Stimulated activated naive CD4-positive, alpha-beta T cell (primary cell): ENCODE measurements at regions not wholly inside any gene's neighbourhood (a gene's known extent, or its start where the extent isn't known, plus 50 kb on each side); places are given as distances from the start of the nearest gene placed in this dataset.
A peak's percentile ranks its signal among the peaks of the same experiment; 100 is the strongest.
"Not testable (repeated sequence)": the region's sequence is repeated elsewhere in the genome, so short reads cannot be mapped to it uniquely, and the experiment has no call there.

Experiments used
- DNase-seq, 6 experiments: peaks; one replicate each; lab custom pipeline; 2025; lab: John Stamatoyannopoulos, UW

DNA sequence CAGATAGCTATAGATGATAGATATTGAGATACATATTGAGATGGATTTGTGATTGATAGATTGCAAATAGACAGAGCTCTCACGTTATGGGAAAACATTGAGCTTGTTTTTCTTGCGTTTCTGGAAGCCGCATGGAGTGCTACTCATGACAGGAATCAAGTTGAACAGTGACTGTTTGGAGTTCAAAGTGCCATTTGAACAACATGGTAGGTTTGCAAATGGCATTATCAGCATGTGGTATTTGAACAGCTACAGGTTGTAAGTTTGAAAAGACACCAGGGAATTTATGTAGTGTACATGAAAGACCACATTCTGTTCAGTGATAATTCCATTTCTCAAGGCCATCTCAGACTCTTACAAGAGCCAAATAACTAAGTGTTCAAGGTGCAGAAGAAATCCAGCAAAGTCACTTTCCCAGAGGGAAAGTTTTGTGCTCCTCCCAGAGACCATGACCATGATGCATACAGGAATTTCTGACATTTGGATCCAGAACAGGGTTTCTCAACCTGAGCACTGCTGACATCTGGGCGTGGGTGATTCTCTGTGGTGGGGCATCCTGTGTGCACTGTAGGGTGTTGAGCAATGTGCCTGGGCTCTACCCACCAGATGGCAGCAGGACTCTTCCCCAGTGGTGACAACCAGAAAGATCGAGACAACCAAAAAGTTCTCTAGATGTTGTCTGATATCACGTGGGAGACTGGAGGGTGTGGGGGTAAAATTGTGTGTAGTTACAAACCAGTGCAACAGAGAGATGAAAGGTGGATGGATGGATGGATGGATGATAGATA is 399.1 kb upstream of the AMELY start:
- DNase-seq: peak in 3 of 6 experiments; percentile 54 to 61 (median 60)

DNA sequence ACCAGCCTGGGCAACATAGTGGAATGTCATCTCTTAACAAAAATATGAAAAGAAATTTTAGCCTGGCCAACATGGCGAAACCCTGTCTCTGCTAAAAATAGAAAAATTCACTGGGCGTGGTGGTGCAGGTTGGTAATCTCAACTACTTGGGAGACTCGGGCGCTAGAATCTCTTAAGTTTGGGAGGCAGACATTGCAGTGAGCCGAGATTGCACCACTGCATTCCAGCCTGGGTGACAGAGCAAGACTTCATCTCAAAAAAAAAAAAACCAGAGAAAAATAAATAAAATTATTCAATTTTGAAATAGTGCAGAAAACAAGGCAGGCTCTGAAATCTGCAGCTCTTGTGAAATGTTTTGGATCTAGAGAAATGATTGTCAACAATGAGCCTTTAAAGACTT is 397.3 kb upstream of the AMELY start:
- DNase-seq: no peak

DNA sequence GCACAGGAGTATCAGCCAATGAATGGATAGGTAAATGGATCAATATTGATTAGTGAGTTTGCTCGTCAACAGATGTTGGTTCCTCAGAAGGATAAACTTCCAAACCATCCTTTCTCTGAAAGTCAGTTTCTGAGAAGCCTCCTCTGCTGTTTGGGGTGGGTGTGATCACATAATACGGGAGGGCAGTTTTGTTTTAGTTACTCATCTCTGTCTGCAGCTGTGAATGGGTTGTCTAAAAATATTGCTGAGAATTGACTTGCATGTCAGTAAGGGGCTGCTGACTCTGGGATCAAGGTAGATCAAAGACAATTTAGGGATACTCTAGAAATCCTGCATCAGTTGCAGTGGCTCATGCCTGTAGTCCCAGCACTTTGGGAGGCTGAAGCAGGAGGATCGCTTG is 390.8 kb upstream of the AMELY start:
- no peak for DNase-seq

DNA sequence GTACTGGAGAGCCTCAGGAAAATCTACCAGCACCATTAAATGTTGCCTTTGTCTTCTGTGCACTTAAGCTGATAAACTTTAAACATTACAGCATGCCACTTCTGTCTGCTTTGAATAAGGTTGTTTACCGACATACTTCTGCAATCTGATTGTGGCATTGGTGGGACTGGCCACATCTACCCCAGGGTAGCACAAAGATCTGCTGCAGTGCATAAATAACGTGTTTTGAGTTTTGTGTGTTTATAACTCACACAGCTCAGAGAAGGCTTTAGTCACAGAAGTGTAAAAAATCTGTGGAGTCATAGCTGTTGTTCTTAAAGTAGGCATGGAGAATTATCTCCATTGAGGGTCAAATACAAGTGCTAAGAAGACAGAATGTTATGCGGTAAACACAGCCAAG is 388.4 kb upstream of the AMELY start:
- DNase-seq: no peak

DNA sequence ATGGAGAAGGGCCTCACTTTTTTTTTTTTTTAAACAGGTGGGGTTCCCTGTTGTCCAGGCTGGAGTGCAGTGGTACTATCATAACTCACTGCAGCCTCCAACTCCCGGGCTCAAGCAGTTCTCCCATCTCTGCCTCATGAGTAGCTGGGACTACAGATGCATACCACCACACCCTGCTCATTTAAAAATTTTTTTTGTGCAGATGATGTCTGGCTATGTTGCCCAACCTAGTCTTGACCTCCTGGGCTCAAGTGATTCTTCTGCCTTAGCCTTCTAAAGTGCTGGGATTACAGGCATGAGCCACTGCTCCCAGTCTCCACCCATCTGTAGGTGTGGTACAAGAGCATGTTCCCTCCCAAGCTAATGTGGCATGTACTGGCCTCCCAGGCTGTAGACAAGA is 380.6 kb upstream of the AMELY start:
- no peak for DNase-seq

DNA sequence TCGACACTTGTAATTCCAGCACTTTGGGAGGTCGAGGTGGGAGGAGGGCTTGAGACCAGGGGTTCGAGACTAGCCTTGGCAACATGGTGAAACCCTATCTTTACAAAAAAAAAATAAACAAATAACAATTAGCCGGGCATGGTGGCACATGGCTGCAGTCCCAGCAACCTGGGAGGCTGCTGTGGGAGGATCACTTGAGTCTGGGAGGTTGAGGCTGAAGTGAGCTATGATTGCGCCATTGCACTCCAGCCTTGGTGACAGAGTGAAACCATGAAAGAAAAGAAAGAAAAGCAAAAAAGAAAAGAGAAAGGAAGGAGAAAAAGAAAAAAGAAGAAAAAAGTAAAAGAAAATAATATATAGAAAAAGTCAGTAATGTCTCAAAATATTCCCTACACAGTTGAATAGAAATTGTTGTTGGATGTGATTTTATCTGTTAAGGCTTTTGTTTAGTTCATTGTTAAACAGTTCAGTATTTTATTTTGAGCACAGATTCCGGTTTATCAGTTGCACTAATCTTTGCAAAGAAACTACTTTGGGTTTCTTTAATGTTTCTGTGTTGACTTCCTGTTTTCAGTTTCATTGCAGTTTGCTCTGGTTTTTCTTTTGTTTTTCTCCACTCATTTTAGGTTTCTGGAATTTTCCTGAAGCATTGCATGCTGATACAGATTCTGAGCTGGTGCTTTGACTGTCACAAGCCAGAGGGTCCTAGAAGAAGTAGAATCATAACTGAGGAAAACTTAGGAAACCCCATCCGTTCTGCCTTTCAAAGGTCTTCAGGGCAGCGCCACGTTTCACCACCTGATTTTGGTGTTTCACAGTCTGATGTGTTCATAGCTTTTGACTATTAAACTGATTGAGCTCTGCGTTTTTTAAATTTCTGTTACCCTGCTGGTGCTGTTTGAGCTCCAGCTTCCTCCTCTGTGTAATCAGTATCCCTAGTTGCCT is 378.6 kb upstream of the AMELY start:
- peak in 2 of 6 experiments; percentile 0 to 42 for DNase-seq

DNA sequence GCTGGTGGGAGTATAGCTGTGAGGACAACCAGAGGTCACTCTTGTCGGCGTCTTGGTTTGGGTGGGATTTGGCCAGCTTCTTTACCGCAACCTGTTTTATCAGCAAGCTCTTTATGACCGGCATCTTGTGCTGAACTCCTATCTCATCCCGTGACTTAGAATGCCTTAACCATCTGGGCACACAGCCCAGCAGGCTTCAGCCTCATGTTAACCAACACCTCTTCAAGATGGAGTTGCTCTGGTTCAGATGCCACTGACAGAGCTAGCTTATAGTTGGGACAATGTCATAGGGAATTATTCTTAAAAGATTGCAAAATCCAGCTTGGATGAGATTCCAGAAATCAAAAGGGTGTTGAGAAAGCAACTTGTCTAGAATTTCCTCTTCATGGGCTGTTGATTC is 377.1 kb upstream of the AMELY start:
- no peak for DNase-seq

DNA sequence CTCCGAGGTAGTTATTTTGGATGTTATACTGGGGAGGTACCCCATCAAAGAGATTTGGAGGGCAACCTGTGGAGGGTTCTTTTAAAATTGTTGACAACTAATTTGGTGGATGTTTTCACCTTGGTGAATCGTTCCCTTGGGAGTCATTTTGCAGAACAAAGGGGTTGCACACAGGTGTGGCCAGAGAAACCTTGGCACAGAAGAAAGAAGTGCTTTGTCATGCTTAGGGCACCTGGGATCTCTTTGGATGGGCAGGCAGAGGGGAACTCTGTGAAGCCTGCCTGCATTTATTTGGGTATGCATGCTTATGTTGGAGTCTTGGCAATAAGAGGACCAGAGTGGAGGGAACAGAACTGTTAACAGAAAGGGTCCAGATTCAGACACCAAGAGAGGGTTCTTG is 376.4 kb upstream of the AMELY start:
- DNase-seq: not testable (repeated sequence)

DNA sequence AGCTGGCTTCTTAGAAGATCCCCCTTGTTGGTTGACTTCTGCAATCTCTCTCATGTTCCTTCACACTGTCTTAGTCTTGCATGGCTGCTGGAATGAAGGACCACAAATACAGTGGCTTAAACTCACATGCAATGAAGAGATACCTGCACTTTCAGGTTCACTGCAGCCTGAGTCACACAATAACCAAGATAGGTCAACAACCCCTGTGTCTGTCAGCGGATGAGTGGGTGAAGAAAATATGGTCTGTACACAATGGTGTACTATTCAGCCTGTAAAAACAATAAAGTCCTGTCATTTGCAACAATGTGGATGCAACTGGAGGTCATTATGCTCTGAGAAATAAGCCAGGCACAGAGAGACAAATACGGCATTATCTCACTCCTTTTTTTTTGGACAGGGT is 373.8 kb upstream of the AMELY start:
- no peak for DNase-seq

DNA sequence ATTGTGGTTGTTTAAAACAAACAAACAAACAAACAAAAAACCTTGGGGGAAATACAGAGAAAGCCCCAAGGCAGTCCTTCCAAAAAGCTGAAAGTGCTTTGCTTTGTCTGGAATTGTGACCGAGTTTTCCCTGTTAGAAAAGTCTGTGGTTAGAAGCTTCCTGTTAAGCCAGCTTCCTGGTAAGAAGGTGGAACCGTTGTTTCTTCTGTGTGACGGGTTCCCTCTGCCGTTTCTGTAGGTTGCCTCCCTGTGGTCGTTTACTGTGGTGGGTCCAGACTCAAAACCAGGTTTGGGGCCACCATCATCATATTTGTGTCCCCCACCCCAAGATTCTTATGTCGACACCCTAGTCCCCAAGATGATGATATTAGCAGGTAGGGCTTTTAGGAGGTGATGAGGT is 371.4 kb upstream of the AMELY start:
- peak in 1 of 6 experiments; percentile 4 for DNase-seq

DNA sequence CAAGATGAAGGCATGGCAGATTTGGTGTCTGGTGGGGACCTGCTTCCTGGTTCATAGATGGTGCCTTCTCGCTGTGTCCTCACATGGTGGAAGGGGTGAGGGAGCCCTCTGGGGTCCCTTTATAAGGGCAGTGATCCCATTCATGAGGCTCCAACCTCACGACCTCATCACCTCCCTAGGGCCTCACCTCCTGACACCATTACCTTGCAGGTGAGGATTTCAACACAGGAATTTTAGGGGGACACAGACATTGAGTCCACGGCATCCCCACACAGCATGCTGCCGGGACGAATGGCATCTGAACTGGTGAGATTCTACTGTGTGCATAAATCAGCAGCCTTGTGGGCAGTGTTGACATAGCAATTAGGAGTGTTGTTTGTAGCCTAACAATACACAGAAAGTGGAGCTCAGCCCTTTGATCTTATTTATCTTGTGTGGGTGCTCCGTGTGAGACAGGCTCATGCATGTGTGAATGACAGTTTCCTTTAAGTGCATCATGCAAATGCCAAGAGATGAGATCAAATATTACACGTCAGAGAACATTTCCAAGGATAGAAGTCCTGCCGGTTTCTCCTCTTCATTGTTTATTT is 368.7 kb upstream of the AMELY start:
- DNase-seq: peak in 2 of 6 experiments; percentile 0

DNA sequence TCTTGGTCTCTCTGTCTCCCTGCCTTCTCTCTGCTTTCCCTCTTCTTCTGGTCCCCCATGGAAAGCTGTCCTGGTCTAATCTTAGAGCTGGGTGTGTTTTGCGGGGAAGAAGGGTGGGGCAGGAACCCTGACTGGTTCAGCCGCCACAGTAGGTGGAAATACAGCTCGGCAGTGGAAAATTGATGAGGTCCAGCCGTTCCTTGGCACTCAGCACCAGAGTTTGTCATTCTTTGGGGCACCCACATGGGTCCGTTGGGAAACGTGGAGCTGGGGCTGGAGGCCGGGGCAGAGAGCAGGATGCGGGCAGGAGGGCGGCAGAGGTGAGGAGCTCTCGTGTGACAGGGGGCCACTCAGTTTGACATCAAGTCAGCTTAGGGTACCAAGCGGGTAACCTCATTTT is 364.2 kb upstream of the AMELY start:
- DNase-seq: no peak

DNA sequence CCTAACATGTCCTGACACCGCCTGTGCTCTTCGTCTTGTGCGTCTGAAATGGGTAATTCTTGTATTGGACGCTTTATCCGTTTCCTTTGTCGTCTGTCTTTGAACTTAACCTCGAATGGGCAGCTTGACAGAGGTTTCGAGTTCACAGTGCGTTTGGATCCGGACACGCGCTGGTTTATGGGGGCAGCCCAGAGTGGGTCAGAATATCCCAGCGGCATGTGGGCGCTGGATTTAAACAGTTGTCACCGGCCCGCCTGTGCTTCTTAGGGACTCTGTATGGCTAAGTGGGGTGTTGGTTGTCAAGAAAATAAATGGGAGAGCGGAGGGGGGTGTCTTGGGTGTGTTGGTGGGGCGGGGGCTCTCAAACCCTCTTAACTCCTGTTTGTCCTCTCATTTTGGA is 363.5 kb upstream of the AMELY start:
- DNase-seq: peak in 1 of 6 experiments; percentile 0

DNA sequence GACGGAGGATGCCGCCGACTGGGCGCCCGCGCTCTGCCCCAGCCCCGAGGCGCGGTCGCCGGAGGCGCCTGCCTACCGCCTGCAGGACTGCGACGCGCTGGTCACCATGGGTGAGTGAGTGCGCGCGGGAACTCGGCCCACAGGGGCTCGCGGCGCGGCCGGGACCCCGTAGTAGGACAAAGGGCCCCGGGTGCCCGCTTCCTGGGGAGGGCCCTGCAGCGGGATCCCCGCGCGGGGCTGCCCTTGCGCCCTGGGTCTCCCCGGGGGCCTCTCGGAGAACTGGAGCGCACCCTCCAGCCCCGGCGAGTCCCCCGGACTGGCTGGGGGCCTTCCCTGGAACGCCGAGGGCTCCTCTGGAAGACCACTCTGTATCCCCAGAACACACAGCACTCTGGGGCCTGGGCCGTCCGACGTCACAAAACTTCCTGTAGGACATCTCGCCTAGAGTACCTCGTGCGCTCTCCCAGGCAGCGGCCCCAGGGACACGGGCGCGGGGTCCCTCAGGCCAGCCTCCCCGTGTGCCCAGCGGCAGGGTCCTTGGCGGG is 362.9 kb upstream of the AMELY start:
- peak in 1 of 6 experiments; percentile 10 for DNase-seq

DNA sequence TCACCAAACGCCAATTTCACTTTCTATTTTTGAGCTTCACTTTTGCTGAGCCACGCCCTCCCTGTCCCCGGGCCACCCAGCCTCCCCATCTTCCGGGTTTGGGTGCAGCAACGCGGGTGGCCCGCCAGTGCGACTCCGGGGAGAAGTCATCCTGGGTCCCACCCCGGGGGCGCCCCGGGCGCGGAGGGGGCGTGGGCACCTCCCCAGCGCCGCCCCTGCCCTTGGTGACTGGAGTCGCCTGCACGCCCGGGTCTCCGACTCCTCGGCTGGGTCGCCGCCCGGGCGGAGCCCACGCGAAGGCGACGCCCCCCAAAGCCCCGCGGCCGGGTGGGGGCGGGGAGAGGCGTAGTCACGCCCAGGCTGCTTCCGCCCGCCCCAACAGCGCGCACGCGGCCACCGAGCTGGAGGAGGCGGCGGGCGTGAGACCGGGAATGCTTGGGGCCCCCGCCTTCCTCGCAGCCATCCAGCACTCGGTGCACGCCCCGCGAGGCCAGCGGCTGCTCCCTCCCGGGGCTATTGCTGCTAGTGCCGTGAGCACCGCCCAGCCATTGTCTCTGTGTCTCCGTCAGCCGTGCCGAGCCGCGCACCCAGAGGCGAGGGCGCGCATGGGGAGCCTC is 362.1 kb upstream of the AMELY start:
- peak in 3 of 6 experiments; percentile 86 to 91 (median 90) for DNase-seq

DNA sequence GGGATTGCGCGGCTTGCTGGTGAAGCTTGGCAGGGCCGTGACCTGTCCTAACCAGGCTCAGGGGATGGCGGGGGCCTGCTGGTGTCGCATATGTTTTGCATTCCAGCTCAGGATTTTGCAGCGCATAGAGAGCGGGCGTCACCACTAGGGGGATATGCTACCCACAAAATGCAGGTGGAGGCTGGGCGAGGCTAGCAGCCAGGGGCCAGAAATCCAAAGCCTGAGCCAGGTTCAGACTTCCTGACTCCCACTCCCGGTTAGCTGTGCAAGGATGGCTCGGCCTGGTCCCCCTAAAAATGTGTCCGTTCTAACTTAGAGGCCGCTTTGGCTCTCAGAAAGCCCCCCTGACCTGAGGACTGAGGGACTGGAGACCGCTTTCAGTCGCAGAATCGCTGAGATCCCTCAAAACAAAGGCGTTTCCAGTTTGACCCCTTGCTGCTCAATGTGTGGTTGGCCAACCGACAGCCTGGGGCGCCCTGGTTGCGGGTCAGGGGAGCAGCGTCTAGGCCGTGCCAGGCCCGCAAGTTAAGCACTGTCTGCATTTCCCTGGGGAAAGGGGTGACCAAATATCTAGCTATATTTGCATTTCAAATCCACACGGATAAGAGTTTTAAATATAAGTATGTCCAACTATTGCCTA is 361.1 kb upstream of the AMELY start:
- peak in 2 of 6 experiments; percentile 35 to 56 for DNase-seq

DNA sequence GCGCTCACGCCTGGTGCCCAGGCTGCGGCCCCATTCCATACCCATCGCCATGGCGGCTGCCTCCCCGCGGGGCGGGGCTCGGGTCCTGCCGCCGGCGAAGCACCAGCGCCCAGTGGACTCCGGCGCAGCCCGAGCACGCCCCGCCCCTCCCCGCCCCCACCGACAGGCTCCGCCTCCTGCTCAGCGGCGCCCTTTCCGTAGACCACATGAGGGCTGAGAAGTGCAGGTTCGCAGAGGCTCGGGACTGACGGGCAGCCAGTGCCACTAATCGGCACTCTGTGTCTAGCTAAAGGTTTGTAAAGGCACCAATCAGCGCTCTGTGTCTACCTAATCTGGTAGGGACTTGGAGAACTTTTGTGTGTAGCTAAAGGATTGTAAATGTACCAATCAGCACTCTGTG is 352.2 kb upstream of the AMELY start:
- no peak for DNase-seq

DNA sequence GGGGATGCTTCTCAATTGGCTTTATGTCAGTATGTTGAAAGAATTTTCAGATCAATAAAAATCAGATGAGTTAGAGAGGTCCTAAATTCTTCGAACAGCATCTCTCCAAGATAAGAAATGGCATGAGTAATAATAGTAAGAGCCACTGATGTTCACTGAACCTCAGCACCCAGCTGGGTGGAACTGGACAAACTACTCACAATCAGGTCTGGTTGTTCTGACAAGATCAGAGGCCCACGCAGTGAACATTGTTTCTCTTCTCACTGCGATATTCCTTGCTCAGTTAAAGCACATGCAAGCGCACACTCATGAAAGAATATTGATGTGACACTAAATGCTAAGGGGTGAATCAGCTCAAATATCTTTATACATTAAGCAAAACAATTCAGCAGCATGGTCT is 351.0 kb upstream of the AMELY start:
- no peak for DNase-seq

DNA sequence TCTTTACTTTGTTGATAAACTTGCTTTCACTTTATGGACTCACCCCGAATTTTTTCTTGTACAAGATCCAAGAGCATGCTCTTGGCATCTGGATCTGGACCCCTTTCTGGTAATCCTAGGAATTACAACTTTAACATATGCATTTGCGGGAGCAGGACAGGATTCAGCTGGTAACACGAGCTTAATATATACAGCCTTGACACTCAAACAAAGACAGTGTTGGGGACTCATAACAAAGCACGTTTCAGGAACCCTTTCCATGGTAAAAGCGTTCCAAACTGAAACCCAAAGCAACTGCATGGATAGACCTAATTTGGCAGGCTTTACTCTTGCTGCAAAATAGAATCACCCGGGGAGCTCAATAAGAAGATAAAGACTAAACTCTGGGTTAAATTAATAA is 349.7 kb upstream of the AMELY start:
- DNase-seq: no peak

DNA sequence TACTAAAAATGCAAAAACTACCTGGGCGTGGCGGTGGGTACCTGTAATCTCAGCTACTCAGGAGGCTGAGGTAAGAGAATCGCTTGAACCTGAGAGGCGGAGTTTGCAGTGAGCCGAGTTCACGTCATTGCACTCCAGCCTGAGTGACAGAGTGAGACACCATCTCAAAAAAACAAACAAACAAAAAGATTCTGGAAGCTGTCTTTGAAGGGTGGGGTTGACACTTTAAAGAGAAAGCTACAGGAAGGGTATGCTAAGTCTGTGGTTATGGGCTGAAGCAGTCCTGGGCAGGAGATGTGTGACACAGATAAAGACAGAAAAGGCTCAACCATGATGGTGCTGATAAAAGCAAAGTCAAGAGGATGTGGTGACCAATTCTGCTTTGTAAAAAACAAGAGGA is 328.5 kb upstream of the AMELY start:
- peak in 3 of 6 experiments; percentile 6 to 77 (median 28) for DNase-seq

DNA sequence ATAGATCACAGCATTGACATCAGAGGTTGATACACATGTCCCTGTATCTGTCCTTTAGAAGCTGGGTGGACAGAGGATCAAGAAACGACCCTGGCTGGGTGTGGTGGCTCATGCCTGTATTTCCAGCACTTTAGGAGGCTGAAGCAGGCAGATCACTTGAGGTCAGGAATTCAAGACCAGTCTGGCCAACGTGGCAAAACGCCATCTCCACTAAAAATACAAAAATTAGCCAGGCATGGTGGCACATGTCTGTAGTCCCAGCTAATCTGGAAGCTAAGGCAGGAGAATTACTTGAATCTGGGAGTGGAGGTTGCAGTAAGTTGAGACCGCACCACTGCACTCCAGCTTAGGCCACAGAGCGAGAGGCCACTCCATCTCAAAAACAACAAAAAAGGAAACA is 300.4 kb upstream of the AMELY start:
- no peak for DNase-seq
